ENCODE measurements at regions not wholly inside any gene's neighbourhood (a gene's known extent, or its start where the extent isn't known, plus 50 kb on each side); places are given as distances from the start of the nearest gene placed in this dataset.

GRCh38 chr6:138570725-138571029 is 71.4 kb upstream of the NHSL1 start:
- Mint-ChIP-seq H3K27ac (no peak overlapping the region), H3K4me3 (no peak overlapping the region), H3K36me3 (no peaks in the 10 kb centered on the region), H3K9me3 (no peaks in the 10 kb centered on the region), H3K4me1 (peaks cover 4 to 6% of the 10 kb centered on the region in 2 donors), H3K27me3 (peaks cover 3 to 9% of the 10 kb centered on the region in 2 donors)
- ATAC-seq (replicated peaks) = no peak
- no peak for DNase-seq

DNA sequence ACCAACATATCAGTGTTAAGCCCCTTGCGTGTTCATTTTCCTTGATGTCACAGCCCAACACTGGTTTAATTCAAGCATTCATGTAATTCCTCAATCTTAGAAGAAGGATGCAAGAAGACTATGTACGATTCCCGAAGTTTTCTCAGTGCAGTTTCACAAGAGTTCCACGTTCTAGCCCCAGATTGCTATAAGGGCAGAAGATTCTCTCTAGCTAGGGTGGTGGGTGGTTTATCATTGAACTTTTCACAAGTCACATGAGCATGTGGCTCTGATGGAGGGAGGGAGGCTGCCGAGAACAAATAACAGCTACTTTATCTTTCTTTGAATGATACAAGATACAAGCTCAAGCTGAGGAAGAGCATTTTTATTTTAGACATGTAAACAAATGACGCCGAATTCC is 71.9 kb upstream of the NHSL1 start:
- H3K4me1 Mint-ChIP-seq = peaks cover 4 to 6% of the 10 kb centered on the region in 2 donors
- peaks cover 3 to 9% of the 10 kb centered on the region in 2 donors for H3K27me3 Mint-ChIP-seq
- no peak overlapping the region for H3K27ac Mint-ChIP-seq
- no peak overlapping the region for H3K4me3 Mint-ChIP-seq
- H3K36me3 Mint-ChIP-seq = no peaks in the 10 kb centered on the region
- DNase-seq (no peak), ATAC-seq (replicated peaks) (no peak)
- H3K9me3 Mint-ChIP-seq = no peaks in the 10 kb centered on the region

GRCh38 chr6:138571585-138572166 is 72.4 kb upstream of the NHSL1 start:
- Mint-ChIP-seq H3K27me3 (peaks cover 3 to 9% of the 10 kb centered on the region in 2 donors), H3K27ac (no peak overlapping the region), H3K4me3 (peak overlapping the region in 1 of 2 donors; percentile 37), H3K4me1 (peaks cover 4 to 10% of the 10 kb centered on the region in 2 donors), H3K36me3 (no peaks in the 10 kb centered on the region), H3K9me3 (no peaks in the 10 kb centered on the region)
- DNase-seq = no peak
- ATAC-seq (replicated peaks) = no peak

DNA sequence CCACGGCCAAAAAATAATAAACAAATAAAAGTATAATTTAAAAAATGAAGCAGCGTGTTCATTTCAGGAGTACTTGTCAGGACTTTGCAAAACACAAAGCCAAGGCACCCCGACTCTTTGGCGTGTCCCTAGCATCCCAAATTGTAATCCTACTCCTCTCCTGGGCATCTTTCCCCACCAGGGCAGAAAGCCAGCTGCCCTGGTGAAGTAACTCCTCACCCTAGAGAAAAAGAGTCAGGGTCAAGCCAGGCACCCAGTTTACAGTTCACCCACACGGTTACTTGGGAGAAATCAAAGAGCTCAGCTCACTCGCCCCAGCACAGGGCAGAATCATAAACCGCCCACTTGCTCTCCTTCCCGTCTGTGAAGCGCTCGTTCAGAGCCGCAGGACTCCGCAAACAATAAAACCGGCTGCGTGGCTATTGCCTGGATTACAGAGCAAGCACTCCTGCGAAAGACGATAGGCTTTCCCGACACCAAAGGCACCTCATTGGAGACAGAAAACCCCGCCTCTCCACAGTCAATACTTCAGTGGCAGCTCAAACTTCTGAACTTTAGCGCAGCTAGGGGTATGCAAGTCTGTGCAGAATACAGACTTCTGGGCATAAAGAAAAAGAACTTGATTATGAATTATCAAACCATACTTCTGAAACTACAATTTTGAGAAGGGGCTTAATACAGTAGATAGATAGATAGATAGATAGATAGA is 73.0 kb upstream of the NHSL1 start:
- no peak for DNase-seq
- Mint-ChIP-seq H3K9me3 (no peaks in the 10 kb centered on the region), H3K4me1 (peaks cover 8 to 15% of the 10 kb centered on the region in 2 donors), H3K27me3 (peaks cover 3 to 9% of the 10 kb centered on the region in 2 donors), H3K36me3 (no peaks in the 10 kb centered on the region), H3K4me3 (peak overlapping the region; percentile 21 to 37), H3K27ac (no peak overlapping the region)
- no peak for ATAC-seq (replicated peaks)

- H3K4me1 Mint-ChIP-seq = peaks cover 12 to 20% of the 10 kb centered on the region in 2 donors
- no peak overlapping the region for H3K27ac Mint-ChIP-seq
- peaks cover 3 to 9% of the 10 kb centered on the region in 2 donors for H3K27me3 Mint-ChIP-seq
- H3K4me3 Mint-ChIP-seq = no peak overlapping the region
- no peaks in the 10 kb centered on the region for H3K36me3 Mint-ChIP-seq
- no peak for DNase-seq
- no peaks in the 10 kb centered on the region for H3K9me3 Mint-ChIP-seq
- ATAC-seq (replicated peaks) = no peak
These were observed 73.6 kb upstream of the NHSL1 start for GRCh38 chr6:138572885-138573284.

DNA sequence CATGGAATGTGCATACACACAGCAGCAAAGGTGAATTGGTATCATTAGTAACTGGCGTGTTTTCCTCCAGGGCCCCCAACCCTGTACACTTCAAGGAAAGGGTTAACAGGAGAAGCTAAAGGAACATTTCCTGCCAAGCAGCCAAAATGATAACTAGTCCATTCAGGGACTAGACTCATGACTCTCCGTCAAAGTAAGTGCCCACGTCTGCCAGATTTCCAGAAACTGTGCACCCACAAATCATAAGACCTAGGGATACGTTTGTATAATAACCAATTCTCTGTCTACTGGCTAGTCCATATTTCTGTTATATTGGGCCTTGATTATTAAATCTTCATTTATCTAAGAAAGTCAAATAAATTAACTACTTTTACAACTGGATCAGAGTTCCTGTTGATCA is 76.0 kb upstream of the NHSL1 start:
- Mint-ChIP-seq H3K27me3 (peaks cover 3 to 9% of the 10 kb centered on the region in 2 donors), H3K4me3 (no peak overlapping the region), H3K4me1 (peaks cover 14 to 25% of the 10 kb centered on the region in 2 donors), H3K9me3 (no peaks in the 10 kb centered on the region), H3K36me3 (no peaks in the 10 kb centered on the region), H3K27ac (no peak overlapping the region)
- DNase-seq (no peak), ATAC-seq (replicated peaks) (no peak)

GRCh38 chr6:138576313-138576712 is 77.0 kb upstream of the NHSL1 start:
- no peaks in the 10 kb centered on the region for H3K9me3 Mint-ChIP-seq
- no peak for ATAC-seq (replicated peaks)
- H3K36me3 Mint-ChIP-seq = no peaks in the 10 kb centered on the region
- peak overlapping the region; percentile 52 for H3K27ac Mint-ChIP-seq
- no peak for DNase-seq
- no peak overlapping the region for H3K4me3 Mint-ChIP-seq
- peaks cover 14 to 25% of the 10 kb centered on the region in 2 donors for H3K4me1 Mint-ChIP-seq
- peaks cover 3 to 9% of the 10 kb centered on the region in 2 donors for H3K27me3 Mint-ChIP-seq

GRCh38 chr6:138577151-138577915 is 78.0 kb upstream of the NHSL1 start:
- H3K4me3 Mint-ChIP-seq = peak overlapping the region; percentile 47 to 63

GRCh38 chr6:138580040-138580439 is 80.7 kb upstream of the NHSL1 start:
- no peak for DNase-seq
- Mint-ChIP-seq H3K4me3 (no peak overlapping the region), H3K27ac (no peak overlapping the region), H3K4me1 (peaks cover 9 to 19% of the 10 kb centered on the region in 2 donors), H3K36me3 (no peaks in the 10 kb centered on the region), H3K27me3 (no peaks in the 10 kb centered on the region), H3K9me3 (no peaks in the 10 kb centered on the region)
- ATAC-seq (replicated peaks) = no peak

More at GRCh38 chr6:138577151-138577915, 78.0 kb upstream of the NHSL1 start:
- Mint-ChIP-seq H3K27me3 (peaks cover 3 to 9% of the 10 kb centered on the region in 2 donors), H3K36me3 (no peaks in the 10 kb centered on the region), H3K27ac (peak overlapping the region; percentile 96), H3K9me3 (no peaks in the 10 kb centered on the region), H3K4me1 (peaks cover 9 to 23% of the 10 kb centered on the region in 2 donors)
- ATAC-seq (replicated peaks) = peak; percentile 98
- peak; percentile 53 for DNase-seq

DNA sequence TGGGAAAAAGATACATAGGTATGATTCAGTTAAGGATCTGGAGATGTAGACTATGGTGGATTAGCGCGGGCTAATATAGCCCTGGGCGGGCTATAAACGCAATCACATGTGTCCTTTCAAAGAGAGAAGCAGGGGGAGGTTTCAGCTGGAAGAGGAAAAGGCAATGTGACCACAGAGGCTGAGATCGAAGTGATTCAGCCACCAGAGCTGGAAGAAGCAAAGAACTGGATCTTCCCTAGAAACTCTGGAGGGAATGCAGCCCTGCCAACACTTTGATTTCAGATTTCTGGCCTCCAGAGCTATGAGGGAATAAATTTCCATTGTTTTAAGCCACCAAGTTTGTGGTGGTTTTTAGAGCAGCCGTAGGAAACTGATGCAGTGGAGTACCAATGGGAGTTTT is 81.5 kb upstream of the NHSL1 start:
- H3K27ac Mint-ChIP-seq = no peak overlapping the region
- no peaks in the 10 kb centered on the region for H3K36me3 Mint-ChIP-seq
- H3K9me3 Mint-ChIP-seq = no peaks in the 10 kb centered on the region
- no peaks in the 10 kb centered on the region for H3K27me3 Mint-ChIP-seq
- DNase-seq (no peak), ATAC-seq (replicated peaks) (no peak)
- peaks cover 9 to 19% of the 10 kb centered on the region in 2 donors for H3K4me1 Mint-ChIP-seq
- H3K4me3 Mint-ChIP-seq = no peak overlapping the region

- ATAC-seq (replicated peaks) (no peak), DNase-seq (no peak)
- Mint-ChIP-seq H3K4me1 (peaks cover 4 to 8% of the 10 kb centered on the region in 2 donors), H3K27me3 (no peaks in the 10 kb centered on the region), H3K4me3 (no peak overlapping the region), H3K9me3 (no peaks in the 10 kb centered on the region), H3K27ac (no peak overlapping the region), H3K36me3 (no peaks in the 10 kb centered on the region)
These were observed 83.3 kb upstream of the NHSL1 start for GRCh38 chr6:138582573-138582972.

GRCh38 chr6:138586638-138587037 is 87.3 kb upstream of the NHSL1 start:
- Mint-ChIP-seq H3K27ac (no peak overlapping the region), H3K4me3 (no peak overlapping the region), H3K9me3 (no peaks in the 10 kb centered on the region), H3K27me3 (no peaks in the 10 kb centered on the region), H3K36me3 (no peaks in the 10 kb centered on the region), H3K4me1 (peaks cover 10 to 20% of the 10 kb centered on the region in 2 donors)
- no peak for DNase-seq
- ATAC-seq (replicated peaks) = no peak

GRCh38 chr6:138588805-138589434 is 89.6 kb upstream of the NHSL1 start:
- H3K27ac Mint-ChIP-seq = no peak overlapping the region
- H3K27me3 Mint-ChIP-seq = no peaks in the 10 kb centered on the region
- no peak overlapping the region for H3K4me3 Mint-ChIP-seq
- DNase-seq = peak; percentile 35
- peaks cover 25 to 42% of the 10 kb centered on the region in 2 donors for H3K4me1 Mint-ChIP-seq
- ATAC-seq (replicated peaks) = no peak
- H3K9me3 Mint-ChIP-seq = no peaks in the 10 kb centered on the region
- no peaks in the 10 kb centered on the region for H3K36me3 Mint-ChIP-seq

Data from stimulated activated naive B cell treated with anti-CD40 and anti-IgM and Interleukin-4, amounts not matched to agents 10 μg/mL and 1 μg/mL and 100 μg/mL, for 72 hours (primary cell).